Umbilical cord (tissue), 1 donor: ENCODE measurements at regions not wholly inside any gene's neighbourhood (a gene's known extent, or its start where the extent isn't known, plus 50 kb on each side); places are given as distances from the start of the nearest gene placed in this dataset.
"Not testable (repeated sequence)": the region's sequence is repeated elsewhere in the genome, so short reads cannot be mapped to it uniquely, and the experiment has no call there.

Experiments
- DNase-seq: peaks from one replicate; pipeline ENCODE4 v3.0.0-alpha.2; 2015; ENCODE audit warnings: low spot score

GRCh38 chr13:91242652-91243051 is 104.8 kb upstream of the MIR17HG start:
- peak; percentile 32 for DNase-seq

- no peak for DNase-seq
Measured at GRCh38 chr13:91245288-91245687, 102.2 kb upstream of the MIR17HG start.

GRCh38 chr13:91247768-91248167 is 99.7 kb upstream of the MIR17HG start:
- peak; percentile 20 for DNase-seq

GRCh38 chr13:91248249-91248648 is 99.2 kb upstream of the MIR17HG start:
- DNase-seq = no peak

GRCh38 chr13:91249370-91249769 is 98.1 kb upstream of the MIR17HG start:
- no peak for DNase-seq

GRCh38 chr13:91249861-91250260 is 97.6 kb upstream of the MIR17HG start:
- no peak for DNase-seq

- not testable (repeated sequence) for DNase-seq
Measured at GRCh38 chr13:91251573-91251972, 95.9 kb upstream of the MIR17HG start.

- no peak for DNase-seq
Measured at GRCh38 chr13:91264484-91264883, 83.0 kb upstream of the MIR17HG start.

GRCh38 chr13:91269237-91269636 is 78.2 kb upstream of the MIR17HG start:
- DNase-seq = no peak

GRCh38 chr13:91270031-91270430 is 77.5 kb upstream of the MIR17HG start:
- no peak for DNase-seq

- no peak for DNase-seq
Measured at GRCh38 chr13:91272235-91272777, 75.2 kb upstream of the MIR17HG start.

- DNase-seq = no peak
Measured at GRCh38 chr13:91273675-91274074, 73.8 kb upstream of the MIR17HG start.

GRCh38 chr13:91277013-91277676 is 70.3 kb upstream of the MIR17HG start:
- DNase-seq = no peak

GRCh38 chr13:91278291-91278690 is 69.2 kb upstream of the MIR17HG start:
- DNase-seq = no peak

GRCh38 chr13:91278888-91279287 is 68.6 kb upstream of the MIR17HG start:
- no peak for DNase-seq

GRCh38 chr13:91280801-91281200 is 66.7 kb upstream of the MIR17HG start:
- DNase-seq = no peak

- DNase-seq = no peak
Measured at GRCh38 chr13:91284335-91284734, 63.2 kb upstream of the MIR17HG start.

GRCh38 chr13:91286317-91286716 is 61.2 kb upstream of the MIR17HG start:
- DNase-seq = no peak

- no peak for DNase-seq
Measured at GRCh38 chr13:91291078-91291477, 56.4 kb upstream of the MIR17HG start.

GRCh38 chr13:91292630-91293221 is 54.8 kb upstream of the MIR17HG start:
- no peak for DNase-seq

- DNase-seq = no peak
Measured at GRCh38 chr13:91295712-91296410, 51.6 kb upstream of the MIR17HG start.

GRCh38 chr13:91297503-91297902 is 50.0 kb upstream of the MIR17HG start:
- DNase-seq = no peak
